K562 (cell line): ENCODE measurements at regions not wholly inside any gene's neighbourhood (a gene's known extent, or its start where the extent isn't known, plus 50 kb on each side); places are given as distances from the start of the nearest gene placed in this dataset.

ENCODE experiments used
- ATAC-seq: fragments of 200-7000 bp; cut with Tn5 transposase; 3 replicates; pipeline ENCODE4 v1.9.1; 2020; ENCODE audit warnings: moderate library complexity
- BruUV-seq: library from RNA; stranded (reverse); fragments of 400-500 nt; replicated peaks from 2 replicates; lab custom pipeline; 2021; lab: Mats Ljungman, UMichigan
- CTCF ChIA-PET: fragments of 300-600 bp; formaldehyde crosslinking; extraction: SDS; loops from one replicate; lab custom pipeline; 2021; ENCODE audit warnings: low intra/inter-chr PET ratio; lab: Yijun Ruan, JAX
- POLR2A ChIA-PET: fragments of 300-600, 350-650 bp; sonication (Branson Sonifier 250); formaldehyde crosslinking; extraction: SDS; loops from one replicate; lab custom pipeline; 2021; ENCODE audit warnings: antibody characterized with exemption, inconsistent platforms; lab: Yijun Ruan, JAX
- DNase-seq, 4 experiments: peaks; one replicate each; pipeline versions ENCODE4 v3.0.0 to v3.0.0-alpha.2; 2011 to 2018; ENCODE audit warnings: low spot score in 3 of 4, mixed read lengths in 3 of 4; ENCODE audit errors: extremely low read depth in 1 of 4
- FAIRE-seq: peaks from 2 replicates; lab custom pipeline; 2011; peaks lifted over from hg19 to GRCh38; lab: Jason Lieb, UNC
- H2AFZ ChIP-seq: 2 replicates; pipeline ENCODE4 v1.6.0; 2011; ENCODE audit warnings: low read depth, low read length, control low read depth, inconsistent platforms
- H3K27ac ChIP-seq: fragments of 200-600 bp; 3 replicates; pipeline ENCODE4 v1.8.0; 2011; ENCODE audit warnings: low read depth, mild to moderate bottlenecking, control low read depth, inconsistent platforms, low read length, moderate library complexity, mixed read lengths; ENCODE audit errors: extremely low read depth
- H3K27me3 ChIP-seq, 2 experiments: fragments of 300-600 bp in 1 of 2; 2 replicates in 1 of 2; 3 replicates in 1 of 2; pipeline versions ENCODE4 v1.6.0 to v1.8.0; 2011; ENCODE audit warnings: inconsistent platforms in 2 of 2, low read length in 2 of 2, mild to moderate bottlenecking in 1 of 2, mixed read lengths in 1 of 2, moderate library complexity in 1 of 2; ENCODE audit not compliant: control insufficient read depth in 2 of 2, insufficient read depth in 2 of 2
- H3K36me3 ChIP-seq: fragments of 300-600 bp; 3 replicates; pipeline ENCODE4 v1.8.0; 2011; ENCODE audit warnings: mild to moderate bottlenecking, low read length, inconsistent platforms; ENCODE audit not compliant: control insufficient read depth, insufficient read depth
- H3K4me1 ChIP-seq, 2 experiments: fragments of 200-600 bp in 1 of 2; replicated peaks in 1 of 2; 2 replicates in 1 of 2; 3 replicates in 1 of 2; pipeline versions ENCODE4 v1.5.1 to v1.8.0; 2011; ENCODE audit warnings: inconsistent platforms in 2 of 2, low read length in 2 of 2, mild to moderate bottlenecking in 1 of 2, mixed read lengths in 1 of 2, moderate library complexity in 1 of 2; ENCODE audit not compliant: control insufficient read depth in 2 of 2, insufficient read depth in 2 of 2
- H3K4me2 ChIP-seq: 2 replicates; pipeline ENCODE4 v1.6.1; 2011; ENCODE audit warnings: low read length, control low read depth, inconsistent platforms, mixed read lengths; ENCODE audit not compliant: insufficient read depth
- H3K4me3 ChIP-seq: fragments of 200-600 bp; sonication (generic), shearing (Covaris generic); 2 replicates; pipeline ENCODE4 v1.5.1; 2016; ENCODE audit warnings: control low read depth, inconsistent platforms
- H3K79me2 ChIP-seq: fragments of 200-600 bp; 3 replicates; pipeline ENCODE4 v1.8.0; 2011; ENCODE audit warnings: low read length, inconsistent platforms; ENCODE audit not compliant: control insufficient read depth, insufficient read depth
- H3K9ac ChIP-seq, 2 experiments: 2 replicates each; pipeline versions ENCODE4 v1.6.0 to v1.6.1; 2011; ENCODE audit warnings: low read depth in 2 of 2, low read length in 2 of 2, control low read depth in 1 of 2, inconsistent platforms in 1 of 2, mild to moderate bottlenecking in 1 of 2, mixed read lengths in 1 of 2; ENCODE audit not compliant: insufficient read depth in 1 of 2
- H3K9me1 ChIP-seq: one replicate; pipeline ENCODE4 v1.6.0; 2011; ENCODE audit warnings: inconsistent platforms, mild to moderate bottlenecking, low read length, moderate library complexity; ENCODE audit not compliant: control insufficient read depth, insufficient read depth
- H3K9me3 ChIP-seq: replicated peaks from 2 replicates; pipeline ENCODE4 v1.5.1; 2011; ENCODE audit warnings: low read depth, low read length, inconsistent platforms; ENCODE audit not compliant: control insufficient read depth, insufficient read depth
- H4K20me1 ChIP-seq: replicated peaks from 2 replicates; pipeline ENCODE4 v1.6.1; 2011; ENCODE audit warnings: low read length, inconsistent platforms, mixed read lengths; ENCODE audit not compliant: control insufficient read depth, insufficient read depth
- GATAD2A ChIP-seq: fragments of 450-650 bp; IDR thresholded peaks from 2 replicates; pipeline ENCODE4 v1.6.1; 2017
- RAD21 ChIP-seq, 2 experiments: fragments of 250-450 bp in 1 of 2; fragments of 450-650 bp in 1 of 2; sonication (Bioruptor Pico) in 1 of 2; formaldehyde crosslinking in 1 of 2; IDR thresholded peaks in 1 of 2; conservative IDR thresholded peaks in 1 of 2; 2 replicates each; pipeline versions ENCODE4 v1.4.0 to v1.8.0; 2020 to 2022; ENCODE audit warnings: mild to moderate bottlenecking in 2 of 2, moderate library complexity in 1 of 2
- WGBS: fragments of 100-300 bp; shearing (Covaris generic); methylation state at CpG from one replicate; pipeline ENCODE4 v1.1.6; 2016; ENCODE audit warnings: low coverage, mixed read lengths; ENCODE audit not compliant: insufficient coverage; ENCODE audit errors: missing lambda C conversion rate; 5-methylcytosine and 5-hydroxymethylcytosine counted together
- in situ Hi-C: fragments of 300-500 bp; cut with MboI; formaldehyde crosslinking; loops from 4 replicates; pipeline ENCODE4 v1.15.0; 2018; ENCODE audit warnings: inconsistent platforms, mixed read lengths
- intact Hi-C: fragments of 100-400 bp; cut with micrococcal nuclease; formaldehyde crosslinking; loops from 2 replicates; pipeline ENCODE4 v1.14.2; 2022
- TF ChIP-seq, protein P1 (sequence below): IDR thresholded peaks from 2 replicates; pipeline ENCODE4 v1.6.1; 2011; ENCODE audit warnings: borderline replicate concordance, low read depth, mild to moderate bottlenecking, moderate library complexity, low read length; ENCODE audit not compliant: insufficient read depth, poor library complexity, severe bottlenecking
- TF ChIP-seq, protein P2 (sequence below): fragments of 450-650 bp; IDR thresholded peaks from 2 replicates; pipeline ENCODE4 v1.6.1; 2016; ENCODE audit warnings: borderline replicate concordance

DNA sequence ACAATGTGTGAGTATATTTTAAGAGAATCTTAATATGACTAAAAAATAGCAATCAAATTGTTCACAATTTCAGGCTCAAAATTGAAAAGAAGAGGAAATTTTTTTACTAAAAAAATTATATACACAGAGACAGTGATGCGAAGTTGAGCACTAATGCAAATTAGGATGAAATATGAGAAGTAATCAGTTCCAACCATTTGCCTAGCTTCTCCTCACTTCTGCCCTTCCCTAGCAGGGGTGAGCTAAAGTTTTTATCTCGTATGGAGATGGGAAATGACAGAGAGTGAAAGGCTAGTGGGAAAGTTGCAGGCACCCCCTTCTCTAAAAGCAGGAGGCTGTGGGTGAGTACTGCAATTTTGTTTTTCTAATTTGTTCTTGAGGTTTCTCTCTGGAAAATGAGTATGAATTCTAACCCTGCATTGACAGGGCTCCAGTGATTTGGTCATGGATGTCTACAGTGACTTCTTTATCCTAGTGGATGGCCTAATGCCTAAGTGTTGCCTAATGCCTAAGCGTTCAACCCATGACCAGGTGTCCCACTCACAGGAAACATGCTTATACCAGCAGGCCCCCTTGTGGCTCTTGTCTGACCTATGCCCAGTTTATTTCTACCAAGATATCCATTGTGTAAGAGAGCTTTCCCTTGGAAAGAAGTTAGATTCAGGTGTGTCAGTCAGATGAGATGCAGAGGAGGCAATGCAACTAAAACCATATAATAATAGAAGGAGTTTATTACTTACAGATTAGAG, 78.0 kb upstream of the HNMT start:
- Histone ChIP-seq H3K27ac (no peak overlapping the region), H3K9me3 (no peaks in the 10 kb centered on the region), H3K27me3 (peaks cover 1 to 6% of the 10 kb centered on the region in 2 experiments; a peak in 1 of 5 replicates), H2AFZ (no peak overlapping the region), H3K9me1 (no peaks in the 10 kb centered on the region)
- FAIRE-seq: no peak
- 0 out of 4 replicates have a peak, but pooled peaks of 1 of the 2 experiments have one; percentile 2 for TF ChIP-seq RAD21 (CRISPR knock-in tag; conservative IDR thresholded peaks at IDR 0.05 in 1 of 2, IDR thresholded peaks at IDR 0.05 in 1 of 2)
- TF ChIP-seq, protein P1, sequence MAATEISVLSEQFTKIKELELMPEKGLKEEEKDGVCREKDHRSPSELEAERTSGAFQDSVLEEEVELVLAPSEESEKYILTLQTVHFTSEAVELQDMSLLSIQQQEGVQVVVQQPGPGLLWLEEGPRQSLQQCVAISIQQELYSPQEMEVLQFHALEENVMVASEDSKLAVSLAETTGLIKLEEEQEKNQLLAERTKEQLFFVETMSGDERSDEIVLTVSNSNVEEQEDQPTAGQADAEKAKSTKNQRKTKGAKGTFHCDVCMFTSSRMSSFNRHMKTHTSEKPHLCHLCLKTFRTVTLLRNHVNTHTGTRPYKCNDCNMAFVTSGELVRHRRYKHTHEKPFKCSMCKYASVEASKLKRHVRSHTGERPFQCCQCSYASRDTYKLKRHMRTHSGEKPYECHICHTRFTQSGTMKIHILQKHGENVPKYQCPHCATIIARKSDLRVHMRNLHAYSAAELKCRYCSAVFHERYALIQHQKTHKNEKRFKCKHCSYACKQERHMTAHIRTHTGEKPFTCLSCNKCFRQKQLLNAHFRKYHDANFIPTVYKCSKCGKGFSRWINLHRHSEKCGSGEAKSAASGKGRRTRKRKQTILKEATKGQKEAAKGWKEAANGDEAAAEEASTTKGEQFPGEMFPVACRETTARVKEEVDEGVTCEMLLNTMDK: peak; percentile 64
- TF ChIP-seq GATAD2A: no peak
- TF ChIP-seq, protein P2, sequence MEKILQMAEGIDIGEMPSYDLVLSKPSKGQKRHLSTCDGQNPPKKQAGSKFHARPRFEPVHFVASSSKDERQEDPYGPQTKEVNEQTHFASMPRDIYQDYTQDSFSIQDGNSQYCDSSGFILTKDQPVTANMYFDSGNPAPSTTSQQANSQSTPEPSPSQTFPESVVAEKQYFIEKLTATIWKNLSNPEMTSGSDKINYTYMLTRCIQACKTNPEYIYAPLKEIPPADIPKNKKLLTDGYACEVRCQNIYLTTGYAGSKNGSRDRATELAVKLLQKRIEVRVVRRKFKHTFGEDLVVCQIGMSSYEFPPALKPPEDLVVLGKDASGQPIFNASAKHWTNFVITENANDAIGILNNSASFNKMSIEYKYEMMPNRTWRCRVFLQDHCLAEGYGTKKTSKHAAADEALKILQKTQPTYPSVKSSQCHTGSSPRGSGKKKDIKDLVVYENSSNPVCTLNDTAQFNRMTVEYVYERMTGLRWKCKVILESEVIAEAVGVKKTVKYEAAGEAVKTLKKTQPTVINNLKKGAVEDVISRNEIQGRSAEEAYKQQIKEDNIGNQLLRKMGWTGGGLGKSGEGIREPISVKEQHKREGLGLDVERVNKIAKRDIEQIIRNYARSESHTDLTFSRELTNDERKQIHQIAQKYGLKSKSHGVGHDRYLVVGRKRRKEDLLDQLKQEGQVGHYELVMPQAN: no peak
- TF ChIP-seq, all 486 proteins: peak for 2
- DNase-seq (peak in 1 of 4 experiments; percentile 9), ATAC-seq (no peak)
- intact Hi-C loops: loop anchor here (1.0 kb wide), 1 partner anchor 20 kb away; no protein-coding TSS in a partner anchor
- BruUV-seq: no TSS peak
- no peaks in the 10 kb centered on the region for H3K79me2 ChIP-seq
- ChIA-PET POLR2A (no interaction called here), CTCF (no interaction called here)
- no peaks in the 10 kb centered on the region; the same call in 1 of the 2 replicates for H4K20me1 ChIP-seq
- H3K36me3 ChIP-seq: no peaks in the 10 kb centered on the region
- H3K4me1 ChIP-seq: no peaks in the 10 kb centered on the region
- H3K4me2 ChIP-seq: no peak overlapping the region
- WGBS: 0% methylated on average over 3 of the region's 3 CpGs
- in situ Hi-C loops: no loop called here
- no peak overlapping the region for H3K4me3 ChIP-seq
- H3K9ac ChIP-seq: no peak overlapping the region
